OCI-LY7 (cell line): ENCODE measurements at regions not wholly inside any gene's neighbourhood (a gene's known extent, or its start where the extent isn't known, plus 50 kb on each side); places are given as distances from the start of the nearest gene placed in this dataset.
"Not testable (repeated sequence)": the region's sequence is repeated elsewhere in the genome, so short reads cannot be mapped to it uniquely, and the experiment has no call there.

Experiments used
- BruUV-seq: library from RNA; stranded (reverse); fragments of 400-500 nt; replicated peaks from 2 replicates; lab custom pipeline; 2021; lab: Mats Ljungman, UMichigan
- CTCF ChIA-PET: fragments of 300-600 bp; sonication (Branson Sonifier 250); formaldehyde crosslinking; loops from one replicate; lab custom pipeline; 2022; ENCODE audit warnings: antibody characterized with exemption; ENCODE audit not compliant: unreplicated experiment; lab: Charles Lee
- POLR2A ChIA-PET: fragments of 300-600 bp; sonication (Branson Sonifier 250); formaldehyde crosslinking; loops from one replicate; lab custom pipeline; 2022; ENCODE audit warnings: antibody characterized with exemption; lab: Charles Lee
- DNase-seq: peaks from one replicate; pipeline ENCODE4 v3.0.0-alpha.2; 2015; ENCODE audit warnings: low spot score
- H2AFZ ChIP-seq: fragments of 200-600 bp; sonication (generic), shearing (Covaris generic); 2 replicates; pipeline ENCODE4 v1.6.1; 2014; ENCODE audit warnings: mild to moderate bottlenecking, antibody characterized with exemption, low read length, moderate library complexity
- H3K27ac ChIP-seq: fragments of 200-600 bp; sonication (generic); 2 replicates; pipeline ENCODE4 v1.5.1; 2014; ENCODE audit warnings: mixed run types, low read depth, mild to moderate bottlenecking, moderate library complexity, low read length, inconsistent platforms; ENCODE audit not compliant: poor library complexity, severe bottlenecking
- H3K36me3 ChIP-seq: fragments of 200-600 bp; sonication (generic); 2 replicates; pipeline ENCODE4 v1.6.1; 2014; ENCODE audit warnings: mild to moderate bottlenecking, antibody characterized with exemption, low read length, moderate library complexity, mixed read lengths; ENCODE audit not compliant: insufficient read depth
- H3K4me1 ChIP-seq: fragments of 200-600 bp; sonication (generic); 2 replicates; pipeline ENCODE4 v1.5.1; 2014; ENCODE audit warnings: mild to moderate bottlenecking, low read length; ENCODE audit not compliant: insufficient read depth, poor library complexity, severe bottlenecking
- H3K4me2 ChIP-seq: fragments of 200-600 bp; sonication (generic); 2 replicates; pipeline ENCODE4 v1.6.1; 2014; ENCODE audit warnings: mild to moderate bottlenecking, low read length
- H3K4me3 ChIP-seq: fragments of 200-600 bp; sonication (generic); 2 replicates; pipeline ENCODE4 v1.5.1; 2014; ENCODE audit warnings: mild to moderate bottlenecking, low read depth, low read length; ENCODE audit not compliant: poor library complexity, severe bottlenecking
- H3K79me2 ChIP-seq: fragments of 200-600 bp; sonication (generic); 2 replicates; pipeline ENCODE4 v1.6.1; 2016; ENCODE audit warnings: low read depth, mild to moderate bottlenecking, low read length, moderate library complexity, mixed read lengths; ENCODE audit not compliant: insufficient read depth
- H3K9me2 ChIP-seq: fragments of 200-600 bp; sonication (generic); 2 replicates; pipeline ENCODE4 v1.6.1; 2016; ENCODE audit warnings: mild to moderate bottlenecking, low read length, mixed read lengths; ENCODE audit not compliant: insufficient read depth
- H3K9me3 ChIP-seq: fragments of 200-600 bp; sonication (generic); 2 replicates; pipeline ENCODE4 v1.6.1; 2014; ENCODE audit warnings: mild to moderate bottlenecking, mixed run types, low read length, mixed read lengths
- H4K20me1 ChIP-seq: fragments of 200-600 bp; sonication (generic); 2 replicates; pipeline ENCODE4 v1.6.1; 2014; ENCODE audit warnings: mild to moderate bottlenecking, antibody characterized with exemption, low read length, moderate library complexity, mixed read lengths; ENCODE audit not compliant: insufficient read depth
- EZH2phosphoT487 ChIP-seq: fragments of 200-600 bp; sonication (generic); IDR thresholded peaks from 2 replicates; pipeline ENCODE4 v1.6.1; 2018; ENCODE audit warnings: low read depth, borderline replicate concordance, mild to moderate bottlenecking, mixed run types, antibody characterized with exemption, low read length, moderate library complexity, mixed read lengths
- intact Hi-C: fragments of 100-400 bp; cut with micrococcal nuclease; formaldehyde crosslinking; loops from one replicate; pipeline ENCODE4 v1.10.0; 2022; ENCODE audit not compliant: unreplicated experiment
- TF ChIP-seq, protein P1 (sequence below): fragments of 200-600 bp; sonication (generic); conservative IDR thresholded peaks from 2 replicates; pipeline ENCODE4 v1.5.1; 2014; ENCODE audit warnings: mild to moderate bottlenecking, antibody characterized with exemption, low read length, moderate library complexity, mixed read lengths

DNA sequence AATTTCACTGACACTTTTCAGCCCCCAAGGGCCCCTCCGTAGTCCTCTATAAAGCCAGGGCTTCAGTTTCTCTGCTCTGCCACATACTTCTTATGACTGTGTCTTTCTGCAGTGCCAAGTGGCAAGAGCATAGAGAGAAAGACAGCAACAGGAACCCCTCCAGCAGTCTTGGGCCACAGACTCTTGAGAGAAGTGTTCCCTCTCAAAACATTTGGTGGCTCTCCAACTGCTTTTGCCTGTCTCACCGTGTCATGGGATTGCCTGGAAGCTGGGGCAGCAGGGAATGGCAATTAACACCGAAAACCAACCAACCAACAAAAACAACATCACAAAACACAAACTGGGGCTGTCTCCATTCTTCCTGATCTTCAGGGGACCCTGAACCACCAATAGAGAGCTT is 73.8 kb upstream of the ELN start:
- ChIA-PET POLR2A (interaction anchor here (0.7 to 1.2 kb wide), 2 partner anchors 51 to 1965 kb away, joined by 4 read pairs; no protein-coding TSS in a partner anchor), CTCF (no interaction called here)
- intact Hi-C loops, result no loop called here
- no TSS peak for BruUV-seq
- Histone ChIP-seq H3K9me2 (no peaks in the 10 kb centered on the region), H2AFZ (no peak overlapping the region), H4K20me1 (no peaks in the 10 kb centered on the region), H3K9me3 (no peaks in the 10 kb centered on the region), H3K27ac (no peak overlapping the region), H3K4me1 (no peaks in the 10 kb centered on the region), H3K79me2 (no peaks in the 10 kb centered on the region), H3K4me2 (no peak overlapping the region), H3K4me3 (no peak overlapping the region), H3K36me3 (no peaks in the 10 kb centered on the region)
- no peak for TF ChIP-seq EZH2phosphoT487
- TF ChIP-seq, protein P1, sequence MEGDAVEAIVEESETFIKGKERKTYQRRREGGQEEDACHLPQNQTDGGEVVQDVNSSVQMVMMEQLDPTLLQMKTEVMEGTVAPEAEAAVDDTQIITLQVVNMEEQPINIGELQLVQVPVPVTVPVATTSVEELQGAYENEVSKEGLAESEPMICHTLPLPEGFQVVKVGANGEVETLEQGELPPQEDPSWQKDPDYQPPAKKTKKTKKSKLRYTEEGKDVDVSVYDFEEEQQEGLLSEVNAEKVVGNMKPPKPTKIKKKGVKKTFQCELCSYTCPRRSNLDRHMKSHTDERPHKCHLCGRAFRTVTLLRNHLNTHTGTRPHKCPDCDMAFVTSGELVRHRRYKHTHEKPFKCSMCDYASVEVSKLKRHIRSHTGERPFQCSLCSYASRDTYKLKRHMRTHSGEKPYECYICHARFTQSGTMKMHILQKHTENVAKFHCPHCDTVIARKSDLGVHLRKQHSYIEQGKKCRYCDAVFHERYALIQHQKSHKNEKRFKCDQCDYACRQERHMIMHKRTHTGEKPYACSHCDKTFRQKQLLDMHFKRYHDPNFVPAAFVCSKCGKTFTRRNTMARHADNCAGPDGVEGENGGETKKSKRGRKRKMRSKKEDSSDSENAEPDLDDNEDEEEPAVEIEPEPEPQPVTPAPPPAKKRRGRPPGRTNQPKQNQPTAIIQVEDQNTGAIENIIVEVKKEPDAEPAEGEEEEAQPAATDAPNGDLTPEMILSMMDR, result no peak
- no peak for DNase-seq

DNA sequence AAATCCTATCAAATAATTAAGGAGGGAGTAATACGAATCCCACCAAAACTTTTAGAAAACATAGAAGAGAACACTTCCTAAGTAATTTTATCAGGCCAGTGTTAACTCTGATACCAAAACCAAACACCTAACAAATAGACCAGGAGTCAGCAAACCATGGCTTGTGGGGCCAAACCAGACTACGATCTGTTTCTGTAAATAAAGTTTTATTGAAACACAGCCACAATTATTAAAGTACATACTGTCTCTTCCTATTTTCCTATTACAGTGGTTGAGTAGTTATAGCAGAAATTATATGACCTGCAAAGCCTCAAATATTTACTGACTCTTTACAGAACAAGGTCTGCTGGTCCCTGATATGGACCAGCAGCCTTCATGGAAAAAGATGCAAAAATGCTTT is 73.1 kb upstream of the ELN start:
- POLR2A ChIA-PET, result no interaction called here

GRCh38 chr7:73960548-73960947 is 67.4 kb upstream of the ELN start:
- POLR2A ChIA-PET, result interaction anchor here (0.7 kb wide), 1 partner anchor 19 kb away, joined by 3 read pairs; no protein-coding TSS in a partner anchor

More for the DNA sequence above, 73.1 kb upstream of the ELN start:
- BruUV-seq, result no TSS peak
- H3K27ac ChIP-seq, result no peak overlapping the region
- CTCF ChIA-PET, result no interaction called here
- no peak overlapping the region for H3K4me3 ChIP-seq
- intact Hi-C loops, result no loop called here
- no peaks in the 10 kb centered on the region for H3K79me2 ChIP-seq
- H3K4me1 ChIP-seq, result no peaks in the 10 kb centered on the region
- no peaks in the 10 kb centered on the region for H3K36me3 ChIP-seq
- no peaks in the 10 kb centered on the region for H3K9me2 ChIP-seq
- no peak for TF ChIP-seq EZH2phosphoT487
- TF ChIP-seq, protein P1, result no peak
- no peaks in the 10 kb centered on the region for H4K20me1 ChIP-seq
- no peak overlapping the region for H3K4me2 ChIP-seq
- DNase-seq, result no peak
- no peaks in the 10 kb centered on the region for H3K9me3 ChIP-seq
- H2AFZ ChIP-seq, result no peak overlapping the region

GRCh38 chr7:73961991-73962390 is 66.0 kb upstream of the ELN start:
- H3K9me3 ChIP-seq, result peaks cover 16% of the 10 kb centered on the region; the same call in 1 of the 2 replicates
- H3K36me3 ChIP-seq, H3K9me2 ChIP-seq, intact Hi-C loops, H2AFZ ChIP-seq, BruUV-seq, H4K20me1 ChIP-seq, H3K27ac ChIP-seq, CTCF ChIA-PET, DNase-seq, H3K4me2 ChIP-seq, H3K79me2 ChIP-seq, H3K4me3 ChIP-seq, H3K4me1 ChIP-seq: not testable (repeated sequence)
- POLR2A ChIA-PET, result interaction anchor here (0.9 kb wide), 1 partner anchor 10 kb away, joined by 5 read pairs; no protein-coding TSS in a partner anchor

More at GRCh38 chr7:73960548-73960947, 67.4 kb upstream of the ELN start:
- H3K27ac ChIP-seq, result no peak overlapping the region
- no TSS peak for BruUV-seq
- no peaks in the 10 kb centered on the region for H4K20me1 ChIP-seq
- peaks cover 16% of the 10 kb centered on the region; the same call in 1 of the 2 replicates for H3K9me3 ChIP-seq
- no peak overlapping the region for H3K4me3 ChIP-seq
- H2AFZ ChIP-seq, result no peak overlapping the region
- intact Hi-C loops, result no loop called here
- no peaks in the 10 kb centered on the region for H3K36me3 ChIP-seq
- no peaks in the 10 kb centered on the region for H3K79me2 ChIP-seq
- CTCF ChIA-PET, result no interaction called here
- TF ChIP-seq, protein P1, result no peak
- no peak for TF ChIP-seq EZH2phosphoT487
- no peaks in the 10 kb centered on the region for H3K4me1 ChIP-seq
- H3K4me2 ChIP-seq, result no peak overlapping the region
- H3K9me2 ChIP-seq, result no peaks in the 10 kb centered on the region
- no peak for DNase-seq
